ENCODE measurements at regions not wholly inside any gene's neighbourhood (a gene's known extent, or its start where the extent isn't known, plus 50 kb on each side); places are given as distances from the start of the nearest gene placed in this dataset.

DNA sequence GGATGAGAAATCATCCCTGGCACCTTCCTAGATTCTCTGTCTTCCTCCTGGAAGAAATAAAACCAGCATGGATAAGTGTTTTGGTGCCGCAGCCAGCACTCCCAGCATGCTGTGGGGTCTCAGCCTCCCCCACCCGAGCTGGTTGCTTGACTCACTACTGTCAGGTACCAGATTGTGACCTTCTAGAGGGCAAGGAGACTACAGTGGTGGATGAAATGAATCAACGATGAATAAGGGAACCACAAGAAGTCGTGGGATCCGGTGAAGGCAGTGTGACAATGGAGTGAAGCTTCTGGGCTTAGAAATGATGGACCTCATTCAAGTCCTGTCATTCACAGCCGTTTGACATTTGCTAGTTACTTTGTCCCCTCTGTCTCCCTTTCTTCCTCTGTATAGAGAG lies 50.2 kb upstream of the SLCO3A1 start:
- no peak for TF ChIP-seq SP1 (IDR thresholded peaks at IDR 0.05)
- TF ChIP-seq, protein P1, sequence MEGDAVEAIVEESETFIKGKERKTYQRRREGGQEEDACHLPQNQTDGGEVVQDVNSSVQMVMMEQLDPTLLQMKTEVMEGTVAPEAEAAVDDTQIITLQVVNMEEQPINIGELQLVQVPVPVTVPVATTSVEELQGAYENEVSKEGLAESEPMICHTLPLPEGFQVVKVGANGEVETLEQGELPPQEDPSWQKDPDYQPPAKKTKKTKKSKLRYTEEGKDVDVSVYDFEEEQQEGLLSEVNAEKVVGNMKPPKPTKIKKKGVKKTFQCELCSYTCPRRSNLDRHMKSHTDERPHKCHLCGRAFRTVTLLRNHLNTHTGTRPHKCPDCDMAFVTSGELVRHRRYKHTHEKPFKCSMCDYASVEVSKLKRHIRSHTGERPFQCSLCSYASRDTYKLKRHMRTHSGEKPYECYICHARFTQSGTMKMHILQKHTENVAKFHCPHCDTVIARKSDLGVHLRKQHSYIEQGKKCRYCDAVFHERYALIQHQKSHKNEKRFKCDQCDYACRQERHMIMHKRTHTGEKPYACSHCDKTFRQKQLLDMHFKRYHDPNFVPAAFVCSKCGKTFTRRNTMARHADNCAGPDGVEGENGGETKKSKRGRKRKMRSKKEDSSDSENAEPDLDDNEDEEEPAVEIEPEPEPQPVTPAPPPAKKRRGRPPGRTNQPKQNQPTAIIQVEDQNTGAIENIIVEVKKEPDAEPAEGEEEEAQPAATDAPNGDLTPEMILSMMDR (IDR thresholded peaks at IDR 0.05; ENCODE audit: low read depth, low read length, missing input control): no peak
